M059J (cell line): ENCODE measurements at regions not wholly inside any gene's neighbourhood (a gene's known extent, or its start where the extent isn't known, plus 50 kb on each side); places are given as distances from the start of the nearest gene placed in this dataset.
A peak's percentile ranks its signal among the peaks of the same experiment; 100 is the strongest.
"Not testable (repeated sequence)": the region's sequence is repeated elsewhere in the genome, so short reads cannot be mapped to it uniquely, and the experiment has no call there.

Source experiments
- DNase-seq: peaks from one replicate; pipeline ENCODE4 v3.0.0-alpha.2; 2012; ENCODE audit warnings: low read depth

DNA sequence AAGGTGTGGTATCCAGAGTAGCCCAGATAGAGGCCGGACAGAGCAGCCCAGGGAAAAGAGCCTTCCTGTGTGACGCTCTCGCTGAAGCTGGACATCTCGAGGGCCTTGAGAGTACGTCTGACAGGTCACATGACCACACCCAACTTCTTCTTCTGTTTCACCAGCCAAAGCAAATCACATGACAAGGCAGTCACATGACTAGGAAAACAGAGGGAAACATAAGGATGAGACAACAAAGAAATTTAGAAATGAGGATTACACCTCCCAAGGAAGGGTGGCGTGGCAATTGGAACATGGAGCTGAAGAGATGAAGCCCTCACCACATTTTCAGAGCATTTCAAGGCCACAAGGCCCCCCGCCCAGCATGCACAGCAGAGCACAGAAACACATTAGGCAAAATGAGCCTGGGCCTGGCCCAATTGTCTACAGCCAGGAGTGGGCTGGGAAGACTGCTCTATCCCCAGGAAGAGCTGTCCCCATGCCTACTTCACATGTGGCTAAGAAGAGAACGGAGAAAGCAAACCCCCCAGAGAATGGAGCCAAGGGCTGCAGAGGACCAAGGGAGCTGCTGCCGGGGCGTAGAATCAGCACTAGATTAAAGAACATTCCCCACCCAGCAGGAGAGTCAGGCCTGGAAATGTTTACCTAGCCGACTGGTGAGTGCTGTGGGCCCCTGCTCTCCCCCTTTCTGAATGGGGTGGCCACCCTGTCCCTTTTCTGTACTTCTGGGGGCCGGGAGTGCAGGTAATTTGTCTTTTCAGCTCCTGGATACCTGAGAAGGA, 305.1 kb downstream of the NPHP4 start:
- DNase-seq: no peak

DNA sequence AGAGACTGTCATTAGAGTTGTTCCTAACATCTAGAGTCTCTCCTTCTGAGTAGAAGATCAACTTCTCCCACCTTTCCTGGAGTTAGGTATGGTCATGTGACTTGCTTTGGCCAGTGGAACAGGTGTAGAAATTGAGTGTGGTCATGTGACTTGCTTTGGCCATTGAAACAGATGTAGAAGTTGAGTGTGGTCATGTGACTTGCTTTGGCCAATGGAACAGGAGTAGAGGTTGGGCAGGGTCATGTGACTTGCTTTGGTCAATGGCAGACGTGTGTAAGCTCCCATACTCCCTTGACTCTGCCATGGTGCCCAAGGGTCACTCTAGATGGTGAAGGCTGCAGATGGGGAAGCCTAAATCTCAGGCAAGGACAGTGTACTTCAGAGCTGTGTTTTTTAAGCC, 306.0 kb downstream of the NPHP4 start:
- DNase-seq: no peak

DNA sequence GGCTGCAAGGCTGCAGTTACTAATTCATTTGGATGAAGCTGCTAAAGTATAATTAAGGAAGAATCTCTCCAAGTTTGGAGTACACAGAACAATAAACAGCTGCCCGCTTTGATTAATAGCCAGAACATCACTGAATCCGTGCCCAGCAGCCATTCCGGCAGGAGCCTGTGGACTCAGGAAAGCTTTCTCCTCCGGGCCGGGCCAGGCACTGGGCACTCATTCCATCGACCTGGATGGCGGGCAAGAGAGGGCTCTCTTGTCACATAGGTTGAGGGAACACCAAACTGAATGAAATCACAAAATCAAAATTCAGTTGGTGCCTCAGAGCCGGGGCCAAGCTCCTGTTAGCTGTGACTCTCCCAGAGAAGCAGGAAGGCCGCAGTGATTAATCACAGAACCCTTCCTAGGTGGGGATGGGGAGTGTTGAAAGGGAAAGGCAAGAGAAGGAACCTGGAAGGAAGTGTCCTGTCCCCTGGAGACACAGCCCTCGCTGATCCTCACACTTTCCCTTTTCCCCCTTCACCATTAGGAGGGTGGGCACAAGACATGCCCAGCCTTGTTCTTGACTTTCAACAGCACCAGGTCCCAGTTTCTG, 306.7 kb downstream of the NPHP4 start:
- DNase-seq: no peak

DNA sequence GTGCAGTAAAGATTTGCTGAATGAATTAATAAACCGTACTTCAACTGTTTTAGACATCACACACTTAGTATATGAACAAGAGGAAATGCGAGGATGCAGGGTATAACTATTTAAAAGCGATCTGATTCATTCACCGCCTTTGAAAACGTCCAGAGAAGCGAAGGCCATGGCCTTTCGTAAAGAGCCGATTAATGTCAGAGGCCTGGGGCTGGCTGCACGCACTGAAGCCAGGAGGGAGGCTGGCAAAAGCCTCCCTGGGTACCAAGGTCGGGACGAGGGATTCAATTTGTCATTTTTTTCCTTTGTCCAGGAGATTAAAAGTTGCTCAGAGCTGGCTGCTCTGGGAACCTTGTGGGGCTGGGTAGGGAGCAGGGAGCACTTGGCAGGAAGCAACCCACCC, 307.4 kb downstream of the NPHP4 start:
- no peak for DNase-seq

- peak; percentile 7 for DNase-seq
Measured at GRCh38 chr1:5683446-5683845, 308.8 kb downstream of the NPHP4 start.

GRCh38 chr1:5682626-5683225, 309.5 kb downstream of the NPHP4 start:
- no peak for DNase-seq

DNA sequence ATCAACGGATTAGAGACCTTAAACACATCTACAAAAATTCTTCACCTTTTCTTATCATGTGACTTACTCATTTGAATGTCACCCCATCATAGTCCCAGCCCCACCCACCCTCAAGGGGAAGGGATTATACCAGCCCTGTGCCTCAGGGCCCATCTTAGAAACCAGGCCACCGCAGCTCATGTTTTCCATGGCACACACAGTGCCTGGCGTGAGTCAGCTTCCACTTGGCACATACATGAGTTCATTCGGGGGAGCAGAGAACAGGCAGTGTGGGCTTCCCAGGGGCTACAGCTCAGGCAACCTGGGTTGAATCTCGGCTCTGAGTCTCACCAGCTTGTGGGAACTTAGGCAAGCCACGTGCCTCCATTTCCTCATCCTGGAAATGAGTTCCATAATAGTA, 310.6 kb downstream of the NPHP4 start:
- peak; percentile 18 for DNase-seq

- DNase-seq: no peak
Measured at GRCh38 chr1:5680600-5680999, 311.6 kb downstream of the NPHP4 start.

- no peak for DNase-seq
Measured at GRCh38 chr1:5678759-5679158, 313.5 kb downstream of the NPHP4 start.

DNA sequence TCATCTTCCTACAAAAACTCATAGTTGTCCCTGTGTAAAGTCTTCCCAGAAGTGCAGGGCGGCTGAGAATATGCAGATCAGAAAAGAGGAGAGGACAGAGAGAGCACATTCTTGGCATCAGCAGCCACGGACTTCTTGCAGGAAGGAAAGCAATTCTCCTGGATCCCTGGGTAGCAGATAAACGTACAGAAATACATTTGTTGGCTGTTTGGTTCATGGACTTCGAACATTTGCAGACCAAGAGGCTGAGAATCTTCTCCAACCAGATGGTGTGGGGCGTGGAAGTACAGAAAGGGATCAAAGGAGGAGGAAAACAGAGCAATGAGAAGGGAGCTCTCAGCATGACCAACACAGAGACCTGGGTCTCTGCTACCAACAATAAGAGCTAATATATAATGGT, 319.9 kb downstream of the NPHP4 start:
- not testable (repeated sequence) for DNase-seq

GRCh38 chr1:5670590-5671350, 321.5 kb downstream of the NPHP4 start:
- DNase-seq: no peak

- DNase-seq: no peak
Measured at GRCh38 chr1:5667513-5668325, 324.5 kb downstream of the NPHP4 start.

DNA sequence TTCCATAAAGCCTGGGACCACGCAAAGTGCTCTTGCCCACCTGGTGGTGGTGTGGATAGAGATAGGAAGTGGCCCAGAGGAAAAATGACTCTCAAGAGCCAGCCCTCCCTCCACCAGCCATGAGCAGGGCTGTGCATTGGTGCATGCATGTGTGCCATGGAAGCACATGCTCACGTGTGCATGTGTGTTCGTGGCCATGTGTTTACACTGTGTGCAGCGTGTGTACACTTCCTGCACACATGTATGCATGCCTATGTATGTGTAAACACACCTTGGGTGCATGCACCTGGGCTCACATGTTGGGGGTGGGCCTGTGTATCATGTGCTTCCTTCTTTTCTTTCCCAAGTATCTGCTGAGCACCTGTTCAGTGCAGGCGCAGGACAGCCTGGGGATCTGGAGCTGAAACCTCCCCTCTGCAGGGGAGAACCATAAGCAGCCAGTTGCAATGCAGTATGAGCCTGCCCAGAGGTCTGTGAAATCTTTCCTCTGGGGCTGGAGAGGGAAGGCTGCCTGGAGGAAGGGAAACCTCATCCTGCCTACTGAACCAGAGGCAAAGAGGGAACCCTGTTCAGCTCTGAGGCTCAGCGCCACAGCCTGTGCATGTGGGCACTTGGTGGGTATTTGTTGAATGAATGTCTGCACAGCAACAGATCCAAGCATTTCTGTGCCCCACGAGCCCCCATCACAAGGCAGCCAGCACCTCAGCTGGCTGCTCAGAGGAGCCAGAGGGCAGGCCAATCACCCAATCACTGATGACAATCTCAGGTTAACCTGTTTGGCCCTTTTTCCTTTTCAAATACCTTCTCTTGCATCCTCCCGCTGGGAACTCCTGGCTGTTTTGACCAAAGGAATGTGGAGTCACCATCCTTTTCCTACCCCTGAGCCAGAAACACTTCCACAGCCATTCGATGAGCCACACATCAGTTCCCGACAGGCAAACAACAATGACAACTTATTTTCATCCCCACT, 327.0 kb downstream of the NPHP4 start:
- DNase-seq: no peak

DNA sequence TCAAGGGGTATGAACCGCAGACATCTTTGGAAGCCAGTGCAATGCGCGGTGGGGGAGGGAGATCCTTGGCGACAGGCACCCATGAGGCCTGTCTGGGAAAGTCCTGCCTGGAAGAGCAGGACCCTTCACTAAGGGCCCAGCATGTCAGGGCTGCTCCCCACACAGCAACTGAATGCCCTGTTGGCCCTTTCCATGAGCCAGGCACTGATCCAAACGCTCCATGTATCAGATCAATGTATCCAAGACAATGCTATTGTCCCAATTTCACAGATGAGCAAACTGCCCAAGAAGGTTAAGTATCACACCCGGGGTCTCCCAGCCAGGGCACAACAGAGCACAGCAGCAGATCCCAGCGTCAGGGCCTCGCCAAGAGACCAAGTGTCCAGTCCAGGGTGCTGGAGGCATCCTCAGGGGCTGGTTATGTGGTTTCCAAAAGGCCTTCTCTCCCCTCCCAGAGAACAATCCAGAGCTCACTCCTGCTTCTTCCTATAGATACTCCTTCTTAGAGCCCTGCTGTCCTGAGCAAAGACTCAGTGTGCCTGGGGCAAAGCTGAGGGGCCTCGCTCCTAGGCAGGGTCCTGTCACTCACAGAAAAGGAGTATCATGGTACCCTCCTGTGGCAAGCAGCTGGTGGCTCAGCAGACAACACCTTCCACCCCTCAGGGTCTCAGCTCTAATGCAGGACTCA, 328.0 kb downstream of the NPHP4 start:
- no peak for DNase-seq

DNA sequence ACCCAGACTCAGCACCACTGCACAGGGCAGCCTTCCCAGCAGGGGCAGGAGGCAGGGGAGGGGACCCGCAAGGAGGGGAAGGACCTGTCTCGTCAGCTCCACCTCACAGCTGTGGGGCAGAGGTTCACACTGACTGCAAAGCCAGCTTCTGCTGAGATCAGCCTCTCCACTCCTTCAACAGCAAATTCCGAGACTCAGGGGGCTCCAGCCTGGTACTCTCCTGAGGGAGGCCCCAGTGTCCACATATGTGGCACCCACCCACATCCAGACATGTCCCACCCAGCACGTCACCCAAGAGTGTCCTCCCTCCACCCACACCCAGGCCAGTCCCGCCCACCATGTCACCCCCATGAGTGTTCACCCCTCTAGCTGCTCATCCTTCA, 329.5 kb downstream of the NPHP4 start:
- DNase-seq: no peak

DNA sequence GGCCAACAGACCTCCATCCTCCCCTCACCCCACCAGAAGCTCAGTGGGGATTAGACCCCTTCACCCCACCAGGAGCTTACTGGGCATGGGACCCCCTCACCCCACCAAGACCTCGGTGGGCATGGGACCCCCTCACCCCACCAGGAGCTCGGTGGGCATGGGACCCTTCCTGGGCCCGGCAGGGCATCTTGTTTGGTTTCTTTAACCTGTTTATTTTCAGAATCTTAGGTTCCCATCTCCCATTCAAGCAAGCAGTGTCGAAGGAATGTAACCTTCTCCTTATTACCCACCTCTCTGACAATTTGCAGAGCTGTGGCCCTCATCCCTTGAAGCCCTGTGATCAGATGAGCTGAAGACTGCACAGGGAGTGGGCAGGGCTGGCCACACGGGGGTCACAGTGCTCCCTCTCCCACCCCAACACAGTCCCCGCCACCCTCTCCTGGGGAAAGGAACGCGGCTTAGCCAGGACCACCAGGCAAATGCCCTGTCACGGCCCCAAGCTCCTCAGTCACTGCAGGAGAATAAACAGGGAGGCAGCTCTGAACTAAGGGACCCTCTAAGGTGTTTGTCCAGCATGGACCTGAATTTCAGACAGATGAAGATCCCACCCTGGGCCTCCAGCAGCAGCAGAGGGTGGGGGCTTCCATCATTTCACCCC, 330.0 kb downstream of the NPHP4 start:
- no peak for DNase-seq

DNA sequence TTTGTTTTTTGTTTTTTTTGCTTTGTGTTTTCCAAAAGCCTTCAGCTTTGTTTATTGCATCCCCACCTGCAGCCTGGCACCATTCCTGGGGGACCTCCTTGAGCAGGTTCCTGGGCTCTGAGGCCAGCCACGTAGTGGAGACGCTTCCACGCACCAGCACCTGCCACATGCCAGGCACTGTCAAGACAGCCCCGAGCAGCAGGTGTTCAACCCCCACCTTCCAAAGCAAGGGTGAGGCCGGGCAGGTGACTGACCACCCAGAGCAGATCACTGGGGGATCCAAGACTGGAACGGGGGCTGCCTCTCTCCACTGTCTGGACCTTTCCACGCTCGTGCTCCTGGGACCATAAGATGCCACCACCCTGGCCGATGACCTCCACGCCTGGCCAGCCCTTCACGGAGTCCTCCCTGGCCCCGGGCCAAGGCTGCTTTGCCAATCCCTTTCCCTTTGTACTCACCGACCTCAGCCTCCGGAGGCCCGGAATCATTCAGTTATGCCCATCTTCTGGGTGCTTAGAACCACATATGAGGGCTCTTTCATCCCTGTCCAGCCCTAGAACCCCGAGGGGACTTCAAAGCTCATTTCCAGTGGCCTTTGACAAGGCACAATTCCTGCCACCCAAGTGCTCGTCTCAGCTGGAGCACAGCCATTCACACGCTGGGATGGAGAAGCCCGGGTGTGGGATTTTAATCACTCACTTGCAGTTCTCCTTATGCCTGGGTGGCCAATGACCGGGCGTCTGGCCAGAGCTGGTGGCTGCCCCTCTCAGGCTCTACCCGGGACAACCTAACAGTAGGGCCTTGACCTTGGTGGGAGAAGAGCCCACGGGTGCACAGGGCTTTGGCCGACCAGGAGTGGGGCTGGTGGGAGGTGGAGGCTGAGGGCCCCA, 330.8 kb downstream of the NPHP4 start:
- no peak for DNase-seq
